IMR-90 (cell line): ENCODE measurements at regions not wholly inside any gene's neighbourhood (a gene's known extent, or its start where the extent isn't known, plus 50 kb on each side); places are given as distances from the start of the nearest gene placed in this dataset.

Experiments
- ATAC-seq: fragments of 200-7000 bp; cut with Tn5 transposase; 2 replicates; pipeline ENCODE4 v1.9.1; 2020; ENCODE audit warnings: low read depth, mild to moderate bottlenecking, moderate library complexity
- BruUV-seq: library from RNA; stranded (reverse); fragments of 400-500 nt; replicated peaks from 2 replicates; lab custom pipeline; 2021; lab: Mats Ljungman, UMichigan
- CTCF ChIA-PET: fragments of 300-600 bp; formaldehyde crosslinking; extraction: SDS; loops from one replicate; lab custom pipeline; 2021; ENCODE audit warnings: antibody characterized with exemption; lab: Yijun Ruan, JAX
- POLR2A ChIA-PET: fragments of 300-600 bp; sonication (Branson Sonifier 250); formaldehyde crosslinking; loops from one replicate; lab custom pipeline; 2022; ENCODE audit warnings: antibody characterized with exemption; ENCODE audit not compliant: unreplicated experiment; lab: Charles Lee
- DNase-seq: peaks from one replicate; pipeline ENCODE4 v3.0.0; 2013
- H2AFZ ChIP-seq: replicated peaks from 2 replicates; pipeline ENCODE3; 2013; ENCODE audit warnings: low read length, mild to moderate bottlenecking; ENCODE audit not compliant: poor library complexity
- H2AK5ac ChIP-seq: 2 replicates; pipeline ENCODE4 v1.6.1; 2013; ENCODE audit warnings: low read depth, low read length, inconsistent platforms
- H2AK9ac ChIP-seq: replicated peaks from 2 replicates; pipeline ENCODE3; 2013; ENCODE audit warnings: mild to moderate bottlenecking, low read depth, low read length, moderate library complexity; ENCODE audit not compliant: poor library complexity
- H2BK120ac ChIP-seq: 2 replicates; pipeline ENCODE4 v1.6.1; 2013; ENCODE audit warnings: low read depth, low read length, inconsistent platforms
- H2BK15ac ChIP-seq: 3 replicates; pipeline ENCODE4 v1.6.1; 2013; ENCODE audit warnings: low read depth, low read length, inconsistent platforms
- H2BK20ac ChIP-seq: 2 replicates; pipeline ENCODE4 v1.6.1; 2013; ENCODE audit warnings: low read depth, mild to moderate bottlenecking, inconsistent platforms, low read length, moderate library complexity
- H2BK5ac ChIP-seq: 2 replicates; pipeline ENCODE4 v1.6.1; 2013; ENCODE audit warnings: mild to moderate bottlenecking, low read depth, low read length, inconsistent platforms; ENCODE audit not compliant: poor library complexity, severe bottlenecking
- H3K14ac ChIP-seq: replicated peaks from 2 replicates; pipeline ENCODE4 v1.6.1; 2013; ENCODE audit warnings: low read depth, low read length, inconsistent platforms
- H3K18ac ChIP-seq: 2 replicates; pipeline ENCODE4 v1.6.1; 2013; ENCODE audit warnings: low read depth, low read length, control low read depth
- H3K23ac ChIP-seq: 2 replicates; pipeline ENCODE4 v1.6.1; 2013; ENCODE audit warnings: low read depth, low read length, inconsistent platforms
- H3K27ac ChIP-seq: 2 replicates; pipeline ENCODE4 v1.5.1; 2013; ENCODE audit warnings: mild to moderate bottlenecking, control low read depth, low read length; ENCODE audit not compliant: insufficient read depth
- H3K27me3 ChIP-seq: 2 replicates; pipeline ENCODE4 v1.6.1; 2013; ENCODE audit warnings: low read length; ENCODE audit not compliant: control insufficient read depth, insufficient read depth
- H3K36me3 ChIP-seq: 2 replicates; pipeline ENCODE4 v1.6.1; 2013; ENCODE audit warnings: low read length, mixed read lengths; ENCODE audit not compliant: control insufficient read depth, insufficient read depth
- H3K4ac ChIP-seq: 2 replicates; pipeline ENCODE4 v1.6.1; 2013; ENCODE audit warnings: low read depth, low read length, inconsistent platforms
- H3K4me1 ChIP-seq: 2 replicates; pipeline ENCODE4 v1.6.1; 2013; ENCODE audit warnings: low read length, mixed read lengths; ENCODE audit not compliant: control insufficient read depth, insufficient read depth
- H3K4me2 ChIP-seq: 2 replicates; pipeline ENCODE4 v1.6.1; 2013; ENCODE audit warnings: low read depth, mild to moderate bottlenecking, control low read depth, low read length, moderate library complexity
- H3K4me3 ChIP-seq: 2 replicates; pipeline ENCODE4 v1.5.1; 2013; ENCODE audit warnings: low read depth, mild to moderate bottlenecking, control low read depth, low read length, moderate library complexity; ENCODE audit not compliant: insufficient read depth
- H3K56ac ChIP-seq: 2 replicates; pipeline ENCODE4 v1.6.1; 2013; ENCODE audit warnings: low read length, inconsistent platforms; ENCODE audit not compliant: insufficient read depth; ENCODE audit errors: extremely low read depth
- H3K79me1 ChIP-seq, 2 experiments: 2 replicates each; pipeline ENCODE4 v1.6.1; 2013; ENCODE audit warnings: low read length in 2 of 2, inconsistent platforms in 1 of 2, low read depth in 1 of 2
- H3K9ac ChIP-seq: 2 replicates; pipeline ENCODE4 v1.6.1; 2013; ENCODE audit warnings: low read depth, low read length, control low read depth
- H3K9me1 ChIP-seq: 2 replicates; pipeline ENCODE4 v1.6.1; 2013; ENCODE audit warnings: low read length, inconsistent platforms; ENCODE audit not compliant: insufficient read depth
- H3K9me3 ChIP-seq: 2 replicates; pipeline ENCODE4 v1.6.1; 2013; ENCODE audit warnings: low read length; ENCODE audit not compliant: control insufficient read depth, insufficient read depth
- H4K20me1 ChIP-seq: 2 replicates; pipeline ENCODE4 v1.6.1; 2013; ENCODE audit warnings: low read length, inconsistent platforms; ENCODE audit not compliant: insufficient read depth
- H4K5ac ChIP-seq: 2 replicates; pipeline ENCODE4 v1.6.1; 2013; ENCODE audit warnings: mild to moderate bottlenecking, low read depth, low read length, control low read depth
- H4K8ac ChIP-seq, 2 experiments: 2 replicates each; pipeline ENCODE4 v1.6.1; 2013; ENCODE audit warnings: low read depth in 2 of 2, low read length in 2 of 2, control low read depth in 1 of 2, inconsistent platforms in 1 of 2
- H4K91ac ChIP-seq: 2 replicates; pipeline ENCODE4 v1.6.1; 2013; ENCODE audit warnings: low read depth, low read length, inconsistent platforms; ENCODE audit not compliant: insufficient read depth
- BHLHE40 ChIP-seq: fragments of 150-350 bp; IDR thresholded peaks from 2 replicates; pipeline ENCODE4 v1.6.1; 2016; ENCODE audit warnings: mild to moderate bottlenecking, low read depth, low read length
- CHD1 ChIP-seq: IDR thresholded peaks from 2 replicates; pipeline ENCODE4 v1.6.1; 2012; ENCODE audit warnings: low read depth, low read length, improper control_type of control experiment
- CTCF ChIP-seq: conservative IDR thresholded peaks from 2 replicates; pipeline ENCODE4 v1.5.1; 2012; ENCODE audit warnings: mild to moderate bottlenecking, low read depth, low read length, improper control_type of control experiment
- FOS ChIP-seq: fragments of 150-350 bp; IDR thresholded peaks from 2 replicates; pipeline ENCODE4 v1.6.1; 2016; ENCODE audit warnings: low read depth, low read length
- MAFK ChIP-seq: IDR thresholded peaks from 2 replicates; pipeline ENCODE4 v1.6.1; 2012; ENCODE audit warnings: low read depth, low read length, improper control_type of control experiment
- MAZ ChIP-seq: IDR thresholded peaks from 2 replicates; pipeline ENCODE4 v1.6.1; 2012; ENCODE audit warnings: low read depth, mild to moderate bottlenecking, low read length, improper control_type of control experiment, moderate library complexity, borderline replicate concordance
- MXI1 ChIP-seq: IDR thresholded peaks from 2 replicates; pipeline ENCODE4 v1.6.1; 2012; ENCODE audit warnings: low read depth, mild to moderate bottlenecking, low read length, moderate library complexity, borderline replicate concordance
- NFE2L2 ChIP-seq: fragments of 150-350 bp; IDR thresholded peaks from 2 replicates; pipeline ENCODE4 v1.6.1; 2016; ENCODE audit warnings: low read depth, mild to moderate bottlenecking, low read length
- POLR2A ChIP-seq: IDR thresholded peaks from 2 replicates; pipeline ENCODE4 v1.6.1; 2012; ENCODE audit warnings: mild to moderate bottlenecking, low read depth, low read length
- RAD21 ChIP-seq: IDR thresholded peaks from 2 replicates; pipeline ENCODE4 v1.6.1; 2012; ENCODE audit warnings: low read length, improper control_type of control experiment
- RFX5 ChIP-seq: IDR thresholded peaks from 2 replicates; pipeline ENCODE4 v1.8.0; 2012; ENCODE audit warnings: low read depth, mild to moderate bottlenecking, low read length, moderate library complexity
- SMC3 ChIP-seq: fragments of 150-350 bp; IDR thresholded peaks from 2 replicates; pipeline ENCODE4 v1.6.1; 2016; ENCODE audit warnings: low read depth, mild to moderate bottlenecking, antibody characterized with exemption, low read length, moderate library complexity
- WGBS, 2 experiments: methylation state at CpG; one replicate each; pipeline versions ENCODE4 v1.1.5 to v1.1.7; 2013; ENCODE audit warnings: missing lambda C conversion rate in 2 of 2; ENCODE audit not compliant: insufficient read length in 1 of 2; ENCODE audit errors: extremely low coverage in 2 of 2; 5-methylcytosine and 5-hydroxymethylcytosine counted together
- dilution Hi-C: fragments of 300-500 bp; cut with HindIII; formaldehyde crosslinking; loops from one replicate; pipeline ENCODE4 v1.14.3; 2018; ENCODE audit warnings: low sequenced_read_pairs; ENCODE audit not compliant: unreplicated experiment
- in situ Hi-C: fragments of 300-500 bp; cut with MboI; formaldehyde crosslinking; loops from 3 replicates; pipeline ENCODE4 v1.14.3; 2019; ENCODE audit warnings: low sequenced_read_pairs, inconsistent platforms, mixed read lengths
- intact Hi-C: fragments of 100-400 bp; cut with micrococcal nuclease; formaldehyde crosslinking; loops from 2 replicates; pipeline ENCODE4 v1.10.0; 2022

GRCh38 chr3:153976891-153977554 is 144.2 kb upstream of the ARHGEF26 start:
- Histone ChIP-seq H2BK120ac (no peak overlapping the region), H4K91ac (no peak overlapping the region), H2BK20ac (no peak overlapping the region), H3K4me1 (no peaks in the 10 kb centered on the region), H3K9me1 (no peaks in the 10 kb centered on the region), H3K56ac (no peak overlapping the region), H2AK5ac (no peak overlapping the region), H4K5ac (no peak overlapping the region), H3K9me3 (no peaks in the 10 kb centered on the region), H3K79me1 (no peaks in the 10 kb centered on the region), H3K36me3 (no peaks in the 10 kb centered on the region), H3K9ac (no peak overlapping the region), H3K23ac (no peak overlapping the region), H2AK9ac (no peak overlapping the region), H4K20me1 (no peaks in the 10 kb centered on the region), H3K4me3 (no peak overlapping the region), H2BK5ac (no peak overlapping the region), H3K4ac (no peak overlapping the region), H2BK15ac (no peak overlapping the region), H2AFZ (no peak overlapping the region), H3K14ac (no peak overlapping the region), H3K27ac (no peak overlapping the region), H3K27me3 (no peaks in the 10 kb centered on the region), H4K8ac (no peak overlapping the region), H3K18ac (no peak overlapping the region), H3K4me2 (no peak overlapping the region)
- 0% methylated on average over 1 of the region's 2 CpGs; no CpG with 5 or more reads in 1 of the 2 experiments for WGBS, 2 experiments
- intact Hi-C loops (no loop called here), in situ Hi-C loops (loop anchor here (25.0 kb wide), 1 partner anchor 965 kb away; no protein-coding TSS in a partner anchor), dilution Hi-C loops (no loop called here)
- ChIA-PET POLR2A (no interaction called here), CTCF (no interaction called here)
- TF ChIP-seq CTCF (no peak), MAZ (no peak), SMC3 (no peak), MXI1 (no peak), RAD21 (no peak), BHLHE40 (no peak), FOS (no peak), NFE2L2 (no peak), RFX5 (no peak), MAFK (no peak), CHD1 (no peak), POLR2A (no peak)
- no TSS peak for BruUV-seq
- no peak for ATAC-seq
- DNase-seq: no peak
